ENCODE measurements at regions not wholly inside any gene's neighbourhood (a gene's known extent, or its start where the extent isn't known, plus 50 kb on each side); places are given as distances from the start of the nearest gene placed in this dataset.
"Not testable (repeated sequence)": the region's sequence is repeated elsewhere in the genome, so short reads cannot be mapped to it uniquely, and the experiment has no call there.

DNA sequence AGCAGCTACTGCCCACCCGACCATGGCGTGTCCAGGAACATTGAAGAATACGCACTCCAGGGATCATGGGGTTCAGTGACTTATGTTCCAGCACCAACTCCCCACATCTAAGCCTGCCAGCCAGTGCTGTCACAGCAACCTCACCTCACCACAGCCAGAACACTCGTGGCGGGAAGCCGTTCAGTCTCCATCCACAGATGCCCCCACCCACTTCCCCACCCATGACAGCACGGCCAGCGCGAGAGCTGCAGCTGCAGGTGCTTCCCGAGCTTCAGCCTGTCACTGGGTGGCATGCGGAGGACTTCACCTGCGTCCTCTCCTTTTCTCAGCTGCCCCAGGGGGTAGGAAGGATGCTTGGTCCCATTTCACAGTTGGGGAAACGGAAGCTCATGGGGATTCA lies 50.3 kb downstream of the RBFOX3 start:
- no peak for DNase-seq

DNA sequence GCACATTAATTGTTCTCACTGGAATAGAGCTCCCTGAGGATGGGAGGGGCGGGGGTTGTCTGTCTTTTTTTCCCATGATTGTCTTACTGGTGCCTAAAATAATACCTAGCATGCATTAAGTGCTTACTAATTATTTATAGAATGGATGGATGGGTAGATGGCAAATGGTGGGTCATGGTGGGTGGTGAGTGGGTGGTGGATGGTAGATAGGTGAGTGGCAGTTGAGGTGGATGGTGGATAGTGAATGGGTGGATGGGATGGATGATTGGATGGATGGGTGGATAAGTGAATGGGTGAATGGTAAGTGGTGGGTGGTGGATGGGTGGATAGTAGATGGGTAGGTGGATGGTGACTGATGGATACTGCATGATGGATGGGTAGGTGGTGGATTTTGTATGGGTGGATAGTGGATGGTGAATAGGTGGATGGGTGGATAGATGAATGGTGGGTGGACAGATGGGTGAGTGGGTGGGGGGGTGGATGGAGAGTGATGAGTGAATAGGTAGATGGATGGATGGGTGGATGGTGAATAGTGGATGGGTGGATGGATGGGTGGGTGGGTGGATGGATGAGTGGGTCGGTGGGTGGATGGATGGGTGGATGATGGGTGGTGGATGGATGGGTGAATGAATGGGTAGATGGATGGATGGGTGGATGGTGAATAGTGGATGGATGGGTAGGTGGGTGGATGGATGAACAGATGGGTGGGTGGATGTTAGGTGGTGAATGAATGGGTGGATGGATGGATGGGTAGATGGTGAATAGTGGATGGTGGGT lies 51.6 kb downstream of the RBFOX3 start:
- no peak for DNase-seq

DNA sequence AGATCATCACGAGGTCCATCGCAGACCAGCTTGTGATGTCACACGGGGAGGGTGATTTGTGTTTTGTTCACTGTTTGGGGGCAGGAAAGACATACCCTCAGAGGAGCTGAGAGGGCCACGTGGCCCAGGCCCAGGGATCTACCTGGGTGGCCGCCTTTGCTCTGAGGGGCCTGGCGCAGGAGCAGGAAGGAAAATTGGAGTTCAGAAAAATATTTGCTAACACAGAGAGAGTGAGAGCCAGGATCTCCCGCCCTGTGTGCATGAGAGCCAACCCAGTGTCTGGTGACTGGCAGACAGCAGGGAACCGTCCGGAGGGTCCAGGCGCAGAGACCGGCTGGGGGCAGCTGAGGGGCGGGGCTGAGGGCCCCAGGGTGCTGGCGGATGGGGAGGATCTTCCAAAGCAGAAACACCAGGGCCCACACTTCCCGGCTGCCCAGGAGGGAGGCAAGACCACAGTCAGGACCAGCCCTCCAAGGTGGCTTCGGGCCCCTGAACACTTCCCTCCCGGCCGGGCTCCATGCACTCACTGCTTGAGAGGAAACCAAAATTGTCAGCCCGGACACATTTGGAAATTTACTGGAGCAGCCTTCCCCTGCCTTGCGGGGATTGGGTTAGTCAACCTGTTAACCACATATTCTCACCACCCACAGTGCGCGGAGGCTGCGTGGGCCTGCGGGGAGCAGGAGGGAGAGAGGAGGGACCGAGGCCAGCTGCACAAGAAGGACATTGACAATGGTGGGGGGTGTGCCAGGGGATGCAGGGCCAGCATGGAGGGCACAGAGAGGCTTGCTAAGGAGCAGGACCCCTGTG lies 52.6 kb downstream of the RBFOX3 start:
- DNase-seq: peak; percentile 29

DNA sequence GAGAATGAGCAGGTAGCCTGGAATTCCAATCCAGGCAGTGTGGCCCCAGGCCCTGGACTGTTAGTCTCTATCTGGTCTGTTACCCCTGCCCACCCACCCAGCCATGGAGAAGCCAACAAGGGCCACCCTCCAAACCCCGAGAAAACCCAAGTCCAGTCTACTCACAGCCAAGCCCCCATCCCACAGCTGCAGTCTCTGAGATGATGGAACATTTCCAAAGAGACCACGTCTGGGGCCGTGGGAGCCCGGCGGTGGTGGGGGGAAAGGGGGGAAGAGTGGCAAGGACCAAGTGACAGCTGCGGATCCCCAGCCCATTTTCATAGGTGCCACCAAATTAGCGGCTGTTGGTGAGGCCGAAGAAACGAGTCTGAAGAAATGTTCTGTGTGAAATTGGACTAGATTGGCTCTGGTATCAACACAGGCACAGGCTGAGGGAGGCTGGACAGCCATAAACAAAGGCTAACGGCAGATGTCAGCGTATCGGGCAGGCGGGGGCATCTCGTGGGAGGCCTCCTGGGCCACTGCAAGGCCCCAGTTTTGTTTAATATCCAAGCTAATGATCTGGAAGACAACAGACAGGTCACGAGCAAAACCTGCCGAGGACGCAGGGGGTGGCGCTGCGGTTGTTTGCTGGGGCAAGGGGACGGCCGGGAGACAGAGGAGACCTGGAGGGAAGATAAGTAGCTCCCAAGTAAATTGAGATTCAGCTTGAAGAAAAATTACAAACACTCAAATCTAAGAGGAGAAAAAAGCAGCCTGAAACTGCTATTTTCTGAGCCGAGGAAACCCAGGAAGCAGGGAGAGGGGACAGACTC lies 53.4 kb downstream of the RBFOX3 start:
- DNase-seq: no peak

DNA sequence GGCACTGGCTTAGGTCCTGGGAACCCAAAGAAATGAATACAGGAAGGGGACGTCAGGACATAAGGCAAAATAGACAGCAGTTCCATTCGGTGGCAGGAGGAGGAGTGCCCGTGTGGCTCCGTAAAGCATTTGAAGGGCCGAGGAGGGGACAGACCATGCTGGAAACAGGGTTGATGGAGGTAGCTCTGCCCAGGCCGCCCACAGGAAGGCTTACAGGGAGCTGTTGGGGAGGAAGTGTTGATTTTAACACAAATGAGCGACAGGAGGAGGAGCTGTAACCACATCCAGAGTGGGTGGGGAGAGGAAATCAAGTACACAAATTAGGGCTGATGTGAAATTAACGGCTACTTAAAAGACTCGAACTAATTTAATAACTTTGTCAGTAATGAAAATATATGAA lies 54.6 kb downstream of the RBFOX3 start:
- no peak for DNase-seq

DNA sequence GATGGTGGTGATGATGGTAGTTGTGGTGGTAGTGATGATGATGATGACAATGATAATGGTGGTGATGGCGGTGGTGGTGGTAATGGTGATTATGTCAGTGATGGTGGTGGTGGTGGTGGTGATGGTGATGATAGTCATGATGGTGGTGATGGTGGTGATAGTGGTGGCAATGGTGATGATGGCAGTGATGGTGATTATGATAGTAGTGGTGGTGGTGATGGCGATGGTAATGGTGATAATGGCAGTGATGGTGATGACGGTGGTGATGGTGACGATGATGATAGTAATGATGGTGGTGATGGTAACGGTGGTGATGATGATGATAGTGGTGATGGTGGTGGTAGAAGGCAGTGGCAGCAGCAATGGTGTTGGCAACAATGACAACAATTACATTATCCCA lies 55.3 kb downstream of the RBFOX3 start:
- no peak for DNase-seq

DNA sequence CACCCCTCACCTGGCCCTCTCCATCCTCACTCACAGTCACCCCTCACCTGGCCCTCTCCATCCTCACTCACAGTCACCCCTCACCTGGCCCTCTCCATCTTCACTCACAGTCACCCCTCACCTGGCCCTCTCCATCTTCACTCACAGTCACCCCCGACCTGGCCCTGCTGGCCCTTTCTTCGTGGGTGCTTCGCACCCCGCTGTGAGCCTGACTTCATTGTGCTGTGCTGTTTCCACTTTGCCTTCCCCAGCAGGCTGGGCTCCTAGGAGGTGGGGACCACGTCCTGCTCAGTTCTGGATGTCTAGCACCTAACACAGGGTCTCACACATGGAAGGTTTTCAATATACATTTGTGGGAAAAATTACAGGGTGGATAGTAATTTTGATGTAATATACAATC lies 56.5 kb downstream of the RBFOX3 start:
- not testable (repeated sequence) for DNase-seq

DNA sequence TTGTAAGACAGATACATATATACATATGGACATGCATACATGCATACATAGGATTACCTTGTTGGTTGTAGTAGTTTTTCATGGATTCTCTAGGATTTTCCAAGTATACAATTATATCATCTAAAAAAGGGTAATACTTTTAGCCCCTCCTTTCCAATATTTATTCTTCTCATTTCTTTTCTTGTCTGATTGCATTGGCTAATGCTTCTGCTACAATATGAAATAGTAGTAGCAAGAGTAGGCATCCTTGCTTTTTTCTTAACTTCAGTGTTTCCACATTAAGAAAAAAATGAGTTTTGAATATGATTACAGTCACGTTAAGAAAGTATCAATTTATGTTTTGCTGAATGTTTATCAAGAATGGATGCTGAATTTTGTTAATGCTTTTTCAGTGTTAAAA lies 58.0 kb downstream of the RBFOX3 start:
- DNase-seq: no peak

DNA sequence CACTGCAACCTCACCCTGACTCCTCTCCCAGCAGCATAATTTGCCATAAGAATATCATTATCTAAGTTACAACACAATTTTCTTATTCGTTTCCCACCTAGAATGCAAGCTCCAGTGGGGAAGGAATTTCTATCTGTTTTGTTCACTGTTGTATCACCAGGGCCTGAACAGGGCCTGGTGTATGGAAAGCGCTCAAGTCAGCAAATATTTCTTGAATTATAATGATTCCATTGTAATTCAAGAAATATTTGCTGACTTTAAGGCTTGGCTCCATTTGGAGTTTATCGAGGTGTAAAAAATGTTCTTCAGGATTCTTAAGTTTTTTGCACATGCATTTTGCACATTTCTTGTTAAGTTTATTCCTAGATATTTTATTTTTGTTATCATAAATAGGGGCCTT lies 58.4 kb downstream of the RBFOX3 start:
- no peak for DNase-seq

DNA sequence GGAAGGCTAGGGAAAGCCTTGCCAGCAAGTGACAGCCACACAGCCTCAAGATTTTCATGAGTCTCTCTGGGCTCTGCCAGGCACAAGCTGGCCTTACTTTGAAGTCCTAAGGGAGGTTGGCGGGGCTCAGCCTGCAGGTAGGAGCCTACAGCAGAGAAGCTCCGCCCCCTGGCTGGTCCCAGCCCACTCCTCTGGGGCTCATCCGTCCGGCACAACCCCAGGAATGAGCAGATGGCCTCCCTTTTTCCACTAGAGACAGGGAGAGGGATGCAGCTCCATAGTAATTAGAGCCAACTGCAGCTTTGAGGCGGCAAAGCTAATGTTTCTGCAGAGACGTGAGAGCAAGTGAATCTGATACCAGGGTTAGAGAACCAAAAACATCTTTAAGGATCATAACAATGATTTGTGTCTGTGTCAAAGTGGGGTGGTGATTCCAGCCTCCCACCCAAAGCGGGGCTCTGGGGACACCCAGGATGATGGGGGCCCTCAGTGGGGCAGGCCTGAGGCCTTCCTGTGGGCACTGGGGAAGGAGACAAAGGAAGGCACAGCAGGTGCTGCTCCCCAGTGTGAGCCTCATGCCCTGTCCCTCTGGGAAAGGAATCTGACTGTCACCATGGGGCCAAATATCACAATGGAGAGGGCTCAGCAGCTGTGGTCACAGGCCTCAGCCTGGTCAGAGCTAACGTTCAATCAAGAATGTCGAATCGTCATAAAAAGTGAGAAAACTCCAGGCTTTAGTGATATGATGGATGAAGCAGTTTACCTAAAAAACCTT lies 61.5 kb downstream of the RBFOX3 start:
- no peak for DNase-seq

DNA sequence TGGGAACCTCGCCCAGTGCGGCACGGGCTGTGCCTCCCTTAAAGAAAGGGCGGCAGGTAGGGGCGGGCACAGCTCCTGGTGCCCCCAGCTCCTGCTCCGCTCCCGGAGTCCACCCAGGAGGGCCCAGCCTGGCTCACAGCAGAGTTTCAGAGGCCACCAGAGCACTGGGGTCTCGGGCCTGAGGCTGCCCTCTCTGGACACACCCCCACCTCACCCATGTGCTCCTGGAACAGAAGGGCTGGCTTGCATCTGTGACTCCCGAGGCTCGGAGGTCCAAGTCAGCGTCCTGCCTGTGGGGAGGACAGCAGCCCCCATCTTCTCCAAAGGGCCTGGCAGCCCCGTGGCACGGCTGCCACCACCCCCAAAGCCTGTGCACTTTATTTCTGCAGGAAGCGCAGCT lies 62.7 kb downstream of the RBFOX3 start:
- no peak for DNase-seq

DNA sequence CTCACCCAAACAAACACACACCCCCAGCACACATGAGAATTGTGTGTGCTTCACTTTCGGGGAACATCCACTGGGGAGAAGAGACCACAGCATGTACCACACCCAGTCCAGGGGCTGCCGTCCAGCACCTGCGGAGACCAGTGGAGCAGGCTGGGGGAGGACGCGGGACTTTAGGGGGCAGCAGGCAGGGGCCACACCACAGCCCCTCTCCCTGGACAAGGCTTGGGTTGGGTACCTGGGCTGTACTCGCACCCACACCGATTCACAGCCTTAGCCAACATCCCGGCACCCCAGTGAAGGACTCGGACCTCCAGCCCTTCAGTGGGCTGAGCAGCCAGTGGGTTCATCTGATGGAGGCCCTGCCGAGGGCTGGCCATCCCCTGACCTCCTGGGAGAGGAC lies 63.3 kb downstream of the RBFOX3 start:
- no peak for DNase-seq

DNA sequence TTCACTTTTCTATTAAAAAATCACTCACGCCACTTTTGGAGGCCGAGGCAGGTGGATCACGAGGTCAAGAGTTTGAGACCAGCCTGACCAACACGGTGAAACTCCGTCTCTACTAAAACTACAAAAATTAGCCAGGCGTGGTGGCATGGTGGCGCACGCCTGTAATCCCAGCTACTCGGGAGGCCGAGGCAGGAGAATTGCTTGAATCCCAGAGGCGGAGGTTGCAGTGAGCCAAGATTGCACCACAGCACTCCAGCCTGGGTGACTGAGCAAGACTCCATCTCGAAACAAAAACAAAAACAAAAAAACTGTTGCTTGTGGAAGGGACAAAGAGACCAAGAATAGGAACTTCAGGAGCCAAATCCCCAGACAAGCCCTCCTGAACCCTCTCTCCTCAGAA lies 63.7 kb downstream of the RBFOX3 start:
- not testable (repeated sequence) for DNase-seq

DNA sequence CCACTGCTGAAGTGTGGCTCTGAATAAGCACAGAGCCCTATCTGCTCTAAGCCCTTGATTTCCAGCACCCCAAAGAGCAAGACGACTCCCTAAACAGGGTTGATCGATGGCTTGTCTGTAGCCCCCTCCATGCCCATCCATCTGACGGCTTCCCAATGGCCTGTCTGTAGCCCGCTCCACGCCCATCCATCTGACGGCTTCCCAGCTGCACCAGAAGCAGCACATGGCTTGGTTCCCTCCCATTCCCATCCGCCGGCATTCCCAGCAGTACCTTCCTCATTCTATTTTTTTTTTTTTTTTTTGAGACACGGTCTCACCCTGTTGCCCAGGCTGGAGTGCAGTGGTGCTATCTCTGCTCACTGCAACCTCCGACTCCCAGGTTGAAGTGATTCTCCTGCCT lies 64.5 kb downstream of the RBFOX3 start:
- DNase-seq: no peak

DNA sequence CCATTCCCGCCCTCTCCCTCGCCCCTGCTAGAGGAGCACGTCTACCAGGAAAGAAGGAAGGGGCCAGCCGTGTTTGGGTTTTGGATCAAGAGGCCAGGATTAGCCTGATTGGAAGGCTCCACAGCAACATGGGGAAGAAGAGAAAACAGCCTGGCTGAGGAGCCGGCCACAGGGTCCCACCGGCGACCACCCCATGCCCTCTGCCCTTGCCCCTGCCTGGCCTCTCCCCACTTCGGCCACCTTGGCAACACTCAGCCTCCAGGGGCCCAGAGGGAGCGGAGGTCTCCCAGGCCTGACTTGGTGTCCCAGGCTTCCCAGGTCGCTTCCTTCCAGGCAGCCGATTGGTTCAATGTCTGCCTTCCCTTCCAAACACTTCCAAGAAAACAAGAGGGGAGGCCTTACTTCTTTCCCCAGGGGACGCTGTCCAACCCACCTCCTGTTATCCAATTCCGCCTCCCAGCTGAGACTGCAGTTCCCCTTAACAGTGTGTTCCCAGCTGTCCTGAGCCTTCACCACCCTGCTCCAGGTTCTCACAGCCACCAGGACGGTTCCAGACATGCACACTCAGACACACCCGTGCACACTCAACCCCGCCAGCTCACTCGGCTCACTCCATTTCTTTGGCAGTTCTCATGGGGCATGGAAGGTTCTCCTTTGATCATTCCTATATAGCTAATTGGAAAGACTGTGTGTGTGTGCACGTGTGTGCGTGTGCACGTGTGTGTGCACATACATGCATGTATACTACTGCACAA lies 65.4 kb downstream of the RBFOX3 start:
- no peak for DNase-seq

DNA sequence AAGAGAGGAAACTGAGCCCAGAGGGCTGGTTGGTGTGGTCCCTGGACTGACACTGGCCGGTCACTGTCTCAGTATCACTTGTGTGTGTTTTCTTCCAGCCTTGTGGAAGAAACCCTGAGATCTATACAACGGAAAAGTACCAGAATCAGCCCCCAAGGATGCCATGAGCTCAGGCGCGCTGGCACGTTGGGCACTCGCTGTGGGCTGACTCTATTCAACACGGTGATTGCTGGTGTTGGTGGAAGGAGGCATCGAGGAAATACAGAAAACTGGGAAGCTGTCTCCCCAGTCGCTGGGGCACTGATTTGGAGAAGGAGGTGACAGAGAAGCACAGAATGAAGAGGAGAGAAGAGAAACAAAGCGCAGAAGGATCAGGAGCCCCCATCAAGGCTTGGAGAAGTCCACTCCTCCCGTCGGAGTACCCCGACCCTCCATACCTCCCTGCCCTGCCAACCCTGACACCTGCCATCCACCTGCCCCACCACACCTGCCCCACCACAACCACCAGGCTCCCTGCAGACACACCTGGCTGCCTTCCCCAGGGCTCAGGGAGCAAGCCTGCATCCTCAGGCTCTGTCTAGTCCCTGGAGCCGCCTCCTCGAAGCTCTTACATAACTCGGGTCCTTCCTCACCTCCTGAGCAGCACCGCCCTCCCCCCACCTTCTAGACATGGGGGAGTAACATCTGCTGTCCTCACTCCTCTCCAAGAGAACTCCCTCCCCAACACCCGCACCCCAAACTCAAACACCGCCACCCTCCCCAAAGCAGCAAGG lies 66.5 kb downstream of the RBFOX3 start:
- DNase-seq: no peak

DNA sequence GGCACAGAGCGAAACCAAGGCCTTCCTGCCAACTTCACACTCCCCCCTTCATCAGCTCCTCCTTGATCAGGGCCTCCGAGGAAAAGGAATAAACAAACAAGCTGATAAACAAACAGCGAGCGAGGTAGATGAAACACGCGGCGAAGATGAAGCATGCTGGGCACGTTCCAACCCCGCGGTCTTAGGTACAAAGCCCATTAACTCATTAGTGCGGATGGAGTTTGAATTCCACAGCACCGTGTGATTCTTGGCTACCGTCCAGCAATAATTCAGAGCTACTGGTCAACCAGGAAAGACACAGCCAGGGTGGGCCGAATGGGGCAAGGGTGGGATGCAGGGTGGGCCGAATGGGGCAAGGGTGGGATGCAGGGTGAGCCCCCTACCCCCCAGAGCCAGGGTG lies 67.3 kb downstream of the RBFOX3 start:
- no peak for DNase-seq

DNA sequence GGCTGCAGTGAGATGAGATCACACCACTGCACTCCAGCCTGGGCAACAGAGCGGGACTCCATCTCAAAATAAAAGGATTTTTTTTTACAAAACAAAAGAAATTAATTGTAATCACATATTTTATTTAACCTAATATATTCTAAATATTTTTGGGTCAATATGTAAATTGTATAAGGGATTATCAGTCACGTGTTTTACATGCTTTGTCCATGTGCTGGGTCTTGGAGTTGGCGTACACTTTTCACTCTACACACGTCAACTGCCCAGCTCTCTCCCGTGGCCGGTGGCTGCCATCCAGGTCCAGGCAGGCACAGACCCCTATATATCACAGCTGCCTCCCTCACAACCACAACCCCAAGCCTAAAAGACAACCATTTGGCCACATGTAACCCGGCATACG lies 68.1 kb downstream of the RBFOX3 start:
- DNase-seq: no peak

DNA sequence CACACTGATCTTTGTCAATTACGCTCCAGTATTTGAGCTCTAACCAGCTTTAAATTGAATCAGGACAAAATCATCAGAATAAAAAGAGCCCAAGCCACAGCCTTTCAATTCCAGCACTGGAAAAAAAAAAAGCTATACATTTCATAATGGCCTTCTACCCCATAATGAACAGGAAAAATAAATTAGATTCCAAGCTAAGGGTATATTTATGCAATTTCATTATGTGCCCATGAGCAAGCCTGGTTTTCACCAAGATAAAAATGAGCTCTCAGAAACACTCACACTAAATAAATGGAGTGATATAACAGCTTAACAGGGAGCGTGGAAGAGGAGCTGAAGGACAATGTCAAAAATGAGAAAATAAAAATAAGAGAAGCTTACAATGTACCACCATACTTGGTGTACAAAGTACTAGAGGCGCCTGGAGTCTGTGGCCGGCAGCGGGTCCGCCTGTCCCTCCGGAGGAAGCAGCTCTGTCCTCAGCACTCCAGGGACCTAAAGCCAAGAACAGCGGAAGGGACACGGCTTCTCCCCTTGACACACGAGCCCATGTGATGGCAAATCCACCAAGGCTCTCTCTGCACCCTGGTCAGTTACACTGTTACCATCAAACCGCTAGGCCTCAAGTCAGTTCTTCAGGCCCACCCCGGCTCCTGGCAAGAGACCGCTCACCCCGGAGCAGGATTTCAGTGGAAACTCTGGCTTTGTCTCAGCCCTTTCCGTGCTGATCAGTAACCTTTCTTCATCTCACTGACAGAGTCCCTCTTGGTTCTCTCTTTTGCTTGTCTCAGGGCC lies 69.6 kb downstream of the RBFOX3 start:
- no peak for DNase-seq
